H9 (cell line): ENCODE measurements at regions not wholly inside any gene's neighbourhood (a gene's known extent, or its start where the extent isn't known, plus 50 kb on each side); places are given as distances from the start of the nearest gene placed in this dataset.

Experiments used
- DNase-seq: peaks from one replicate; pipeline ENCODE4 v3.0.0-alpha.2; 2017
- H2AFZ ChIP-seq: one replicate; pipeline ENCODE4 v1.6.1; 2013; ENCODE audit warnings: mild to moderate bottlenecking, low read length, control low read depth, moderate library complexity
- H2AK5ac ChIP-seq: 2 replicates; pipeline ENCODE4 v1.6.1; 2013; ENCODE audit warnings: low read length, control low read depth, mixed read lengths; ENCODE audit not compliant: insufficient read length
- H2BK120ac ChIP-seq: one replicate; pipeline ENCODE4 v1.6.1; 2013; ENCODE audit warnings: low read depth, mild to moderate bottlenecking, low read length, control low read depth, inconsistent platforms; ENCODE audit not compliant: poor library complexity, severe bottlenecking
- H2BK12ac ChIP-seq: 2 replicates; pipeline ENCODE4 v1.6.1; 2013; ENCODE audit warnings: low read length, control low read depth, mixed read lengths, low read depth; ENCODE audit not compliant: insufficient read length
- H2BK15ac ChIP-seq: 2 replicates; pipeline ENCODE4 v1.6.1; 2013; ENCODE audit warnings: low read depth, low read length, control low read depth
- H2BK20ac ChIP-seq: one replicate; pipeline ENCODE4 v1.6.1; 2013; ENCODE audit warnings: low read depth, mild to moderate bottlenecking, low read length, control low read depth, inconsistent platforms; ENCODE audit not compliant: poor library complexity, severe bottlenecking
- H2BK5ac ChIP-seq: 2 replicates; pipeline ENCODE4 v1.6.1; 2013; ENCODE audit warnings: low read length, control low read depth, mixed read lengths; ENCODE audit not compliant: insufficient read length
- H3K14ac ChIP-seq: 2 replicates; pipeline ENCODE4 v1.6.1; 2013; ENCODE audit warnings: low read length, control low read depth; ENCODE audit not compliant: insufficient read depth
- H3K18ac ChIP-seq: 2 replicates; pipeline ENCODE4 v1.6.1; 2013; ENCODE audit warnings: low read depth, mild to moderate bottlenecking, mixed read lengths, low read length, control low read depth; ENCODE audit not compliant: insufficient read length
- H3K23ac ChIP-seq: 2 replicates; pipeline ENCODE4 v1.6.1; 2013; ENCODE audit warnings: low read length, control low read depth, mixed read lengths, low read depth; ENCODE audit not compliant: insufficient read length
- H3K23me2 ChIP-seq: 2 replicates; pipeline ENCODE4 v1.6.1; 2013; ENCODE audit warnings: low read depth, mild to moderate bottlenecking, mixed read lengths, low read length, control low read depth; ENCODE audit not compliant: insufficient read length, poor library complexity, severe bottlenecking
- H3K27ac ChIP-seq: 2 replicates; pipeline ENCODE4 v1.5.1; 2013; ENCODE audit warnings: low read length, control low read depth, mixed read lengths, low read depth; ENCODE audit not compliant: insufficient read length
- H3K27me3 ChIP-seq: 2 replicates; pipeline ENCODE4 v1.6.1; 2013; ENCODE audit warnings: low read length, control low read depth, inconsistent platforms; ENCODE audit not compliant: insufficient read depth
- H3K4ac ChIP-seq: 2 replicates; pipeline ENCODE4 v1.6.1; 2013; ENCODE audit warnings: low read depth, mild to moderate bottlenecking, control low read depth, inconsistent platforms, low read length, moderate library complexity
- H3K4me1 ChIP-seq: 2 replicates; pipeline ENCODE4 v1.6.1; 2013; ENCODE audit warnings: low read length, control low read depth, inconsistent platforms; ENCODE audit not compliant: insufficient read depth
- H3K4me2 ChIP-seq: 2 replicates; pipeline ENCODE4 v1.6.1; 2013; ENCODE audit warnings: low read length, control low read depth, mixed read lengths; ENCODE audit not compliant: insufficient read length, insufficient read depth
- H3K56ac ChIP-seq: 2 replicates; pipeline ENCODE4 v1.6.1; 2013; ENCODE audit warnings: low read depth, mild to moderate bottlenecking, mixed read lengths, low read length, control low read depth; ENCODE audit not compliant: insufficient read length
- H3K79me1 ChIP-seq: 2 replicates; pipeline ENCODE4 v1.6.1; 2013; ENCODE audit warnings: low read depth, mild to moderate bottlenecking, moderate library complexity, low read length, control low read depth, inconsistent platforms; ENCODE audit not compliant: insufficient read depth, poor library complexity, severe bottlenecking
- H3K79me2 ChIP-seq: 2 replicates; pipeline ENCODE4 v1.6.1; 2013; ENCODE audit warnings: low read length, control low read depth, inconsistent platforms; ENCODE audit not compliant: insufficient read depth
- H3K9ac ChIP-seq: 2 replicates; pipeline ENCODE4 v1.6.1; 2013; ENCODE audit warnings: low read length, control low read depth, mixed read lengths; ENCODE audit not compliant: insufficient read length; ENCODE audit errors: extremely low read depth
- H3K9me3 ChIP-seq: one replicate; pipeline ENCODE4 v1.6.1; 2013; ENCODE audit warnings: low read depth, low read length, inconsistent platforms; ENCODE audit not compliant: control insufficient read depth
- H3T11ph ChIP-seq: one replicate; pipeline ENCODE4 v1.6.1; 2013; ENCODE audit warnings: mild to moderate bottlenecking, low read length, control low read depth, inconsistent platforms
- H4K20me1 ChIP-seq: one replicate; pipeline ENCODE4 v1.6.1; 2013; ENCODE audit not compliant: control insufficient read depth, insufficient read length, insufficient read depth
- H4K5ac ChIP-seq: 2 replicates; pipeline ENCODE4 v1.6.1; 2013; ENCODE audit warnings: low read depth, mild to moderate bottlenecking, mixed read lengths, low read length, control low read depth; ENCODE audit not compliant: insufficient read length
- H4K8ac ChIP-seq: replicated peaks from 2 replicates; pipeline ENCODE4 v1.6.1; 2013; ENCODE audit warnings: low read length, control low read depth, mixed read lengths, low read depth; ENCODE audit not compliant: insufficient read length
- H4K91ac ChIP-seq: 2 replicates; pipeline ENCODE4 v1.6.1; 2013; ENCODE audit warnings: low read depth, mild to moderate bottlenecking, moderate library complexity, mixed read lengths, low read length, control low read depth; ENCODE audit not compliant: insufficient read length
- H3K27ac Mint-ChIP-seq, 3 experiments: 2 replicates in 2 of 3; 3 replicates in 1 of 3; pipeline ENCODE4 v1.8.0; 2020 to 2021; ENCODE audit warnings: mixed read lengths in 3 of 3, mild to moderate bottlenecking in 1 of 3, moderate library complexity in 1 of 3
- H3K27me3 Mint-ChIP-seq: 2 replicates; pipeline ENCODE4 v1.8.0; 2021; ENCODE audit warnings: low read depth, mild to moderate bottlenecking, moderate library complexity, mixed read lengths
- H3K36me3 Mint-ChIP-seq, 3 experiments: 2 replicates in 2 of 3; 3 replicates in 1 of 3; pipeline ENCODE4 v1.8.0; 2020 to 2021; ENCODE audit warnings: low read depth in 3 of 3, mixed read lengths in 3 of 3; ENCODE audit not compliant: insufficient read depth in 1 of 3
- H3K4me1 Mint-ChIP-seq, 2 experiments: 2 replicates each; pipeline ENCODE4 v1.8.0; 2020; ENCODE audit warnings: mixed read lengths in 2 of 2
- H3K4me3 Mint-ChIP-seq, 2 experiments: 2 replicates in 1 of 2; 3 replicates in 1 of 2; pipeline ENCODE4 v1.8.0; 2020 to 2021; ENCODE audit warnings: mild to moderate bottlenecking in 2 of 2, mixed read lengths in 2 of 2, moderate library complexity in 1 of 2
- H3K9me3 Mint-ChIP-seq, 2 experiments: 2 replicates in 1 of 2; 3 replicates in 1 of 2; pipeline ENCODE4 v1.8.0; 2020; ENCODE audit warnings: mild to moderate bottlenecking in 2 of 2, mixed read lengths in 2 of 2, moderate library complexity in 1 of 2
- CTCF ChIP-seq: fragments of 200-600 bp; sonication (generic); conservative IDR thresholded peaks from 3 replicates; pipeline ENCODE4 v1.8.0; 2021; ENCODE audit warnings: antibody characterized with exemption, mild to moderate bottlenecking
- WGBS: extraction: QIAGEN DNeasy Blood & Tissue Kit; methylation state at CpG from one replicate; pipeline ENCODE4 v1.1.7; 2013; ENCODE audit warnings: missing lambda C conversion rate, low lambda C conversion rate, mixed read lengths; ENCODE audit not compliant: insufficient read length; ENCODE audit errors: extremely low coverage; 5-methylcytosine and 5-hydroxymethylcytosine counted together

GRCh38 chr2:222361787-222362186 lies 62.6 kb upstream of the SGPP2 start:
- no peak for DNase-seq
- H3K14ac ChIP-seq = no peak overlapping the region
- H3K4me1 ChIP-seq = no peaks in the 10 kb centered on the region
- H3K79me1 ChIP-seq = no peaks in the 10 kb centered on the region
- no peak overlapping the region for H2BK120ac ChIP-seq
- no peak overlapping the region for H2AK5ac ChIP-seq
- no peak overlapping the region for H3K4me2 ChIP-seq
- H3K56ac ChIP-seq = no peak overlapping the region
- no peaks in the 10 kb centered on the region for H4K20me1 ChIP-seq
- H3K27me3 ChIP-seq = no peaks in the 10 kb centered on the region
- H3K9me3 ChIP-seq = no peaks in the 10 kb centered on the region
- no peak overlapping the region for H3T11ph ChIP-seq
- H3K4ac ChIP-seq = no peak overlapping the region
- no peak overlapping the region for H2AFZ ChIP-seq
- no peak overlapping the region for H2BK12ac ChIP-seq
- Mint-ChIP-seq H3K36me3 (no peaks in the 10 kb centered on the region; a peak in 2 of 7 replicates), H3K27ac (no peak overlapping the region), H3K27me3 (peaks cover 5% of the 10 kb centered on the region), H3K9me3 (no peaks in the 10 kb centered on the region), H3K4me3 (no peak overlapping the region), H3K4me1 (no peaks in the 10 kb centered on the region)
- no peak overlapping the region for H4K91ac ChIP-seq
- H4K5ac ChIP-seq = no peak overlapping the region
- H3K79me2 ChIP-seq = no peaks in the 10 kb centered on the region
- no peak overlapping the region for H4K8ac ChIP-seq
- no CpG with 5 or more reads among the region's 3 CpGs for WGBS
- H3K23me2 ChIP-seq = no peaks in the 10 kb centered on the region
- H3K9ac ChIP-seq = no peak overlapping the region
- no peak overlapping the region for H3K18ac ChIP-seq
- H2BK5ac ChIP-seq = no peak overlapping the region
- TF ChIP-seq CTCF = no peak
- H3K23ac ChIP-seq = no peak overlapping the region
- no peak overlapping the region for H2BK15ac ChIP-seq
- no peak overlapping the region for H2BK20ac ChIP-seq
- H3K27ac ChIP-seq = no peak overlapping the region
